Retinal pigment epithelial cell (primary cell): ENCODE measurements at regions not wholly inside any gene's neighbourhood (a gene's known extent, or its start where the extent isn't known, plus 50 kb on each side); places are given as distances from the start of the nearest gene placed in this dataset.

Experiments used
- DNase-seq: peaks from one replicate; pipeline ENCODE4 v3.0.0-alpha.2; 2010; ENCODE audit warnings: low read depth
- H3K4me3 ChIP-seq: 2 replicates; pipeline ENCODE4 v1.5.1; 2011; ENCODE audit warnings: mild to moderate bottlenecking, low read length, control low read depth, moderate library complexity
- CTCF ChIP-seq: conservative IDR thresholded peaks from 2 replicates; pipeline ENCODE4 v1.5.1; 2011; ENCODE audit warnings: low read depth, low read length, control low read depth, inconsistent platforms

- TF ChIP-seq CTCF = no peak
- H3K4me3 ChIP-seq = no peak overlapping the region
- DNase-seq = no peak
Observed at GRCh38 chr9:29741169-29741568, 2167.9 kb upstream of the C9orf72 start.

- no peak for TF ChIP-seq CTCF
- DNase-seq = peak; percentile 0
- H3K4me3 ChIP-seq = no peak overlapping the region
Observed at GRCh38 chr9:29750062-29750461, 2176.8 kb upstream of the C9orf72 start.

GRCh38 chr9:29751226-29751625 is 2177.9 kb upstream of the C9orf72 start:
- no peak for TF ChIP-seq CTCF
- H3K4me3 ChIP-seq = no peak overlapping the region
- DNase-seq = no peak

- TF ChIP-seq CTCF = no peak
Observed at GRCh38 chr9:29753638-29754037, 2180.4 kb upstream of the C9orf72 start.

GRCh38 chr9:29769019-29769418 is 2195.7 kb upstream of the C9orf72 start:
- no peak overlapping the region for H3K4me3 ChIP-seq
- no peak for DNase-seq
- TF ChIP-seq CTCF = no peak

More at GRCh38 chr9:29753638-29754037, 2180.4 kb upstream of the C9orf72 start:
- no peak overlapping the region for H3K4me3 ChIP-seq
- no peak for DNase-seq

- TF ChIP-seq CTCF = no peak
- DNase-seq = no peak
- no peak overlapping the region for H3K4me3 ChIP-seq
Observed at GRCh38 chr9:29773676-29774075, 2200.4 kb upstream of the C9orf72 start.

- no peak for DNase-seq
- H3K4me3 ChIP-seq = no peak overlapping the region
- TF ChIP-seq CTCF = no peak
Observed at GRCh38 chr9:29775491-29775890, 2202.2 kb upstream of the C9orf72 start.
